Endothelial cell of umbilical vein (primary cell): ENCODE measurements at regions not wholly inside any gene's neighbourhood (a gene's known extent, or its start where the extent isn't known, plus 50 kb on each side); places are given as distances from the start of the nearest gene placed in this dataset.

ENCODE experiments used
- EZH2 ChIP-seq: IDR thresholded peaks from 2 replicates; pipeline ENCODE4 v1.6.1; 2012; ENCODE audit warnings: borderline replicate concordance, low read depth, mild to moderate bottlenecking, moderate library complexity, low read length, inconsistent platforms; ENCODE audit not compliant: severe bottlenecking
- FOS ChIP-seq: IDR thresholded peaks from 2 replicates; pipeline ENCODE4 v1.6.1; 2011; ENCODE audit warnings: mild to moderate bottlenecking, low read length, moderate library complexity, borderline replicate concordance; ENCODE audit not compliant: insufficient read depth
- JUN ChIP-seq: IDR thresholded peaks from 2 replicates; pipeline ENCODE4 v1.6.1; 2011; ENCODE audit warnings: borderline replicate concordance, low read depth; ENCODE audit not compliant: insufficient read length, insufficient read depth
- MYC ChIP-seq: IDR thresholded peaks from one replicate; pipeline ENCODE4 v1.6.1; 2011; ENCODE audit warnings: mild to moderate bottlenecking, low read depth, low read length
- POLR2A ChIP-seq: IDR thresholded peaks from 2 replicates; pipeline ENCODE4 v1.6.1; 2012; ENCODE audit warnings: low read depth, mild to moderate bottlenecking, control low read depth, low read length
- POLR2AphosphoS5 ChIP-seq: IDR thresholded peaks from 2 replicates; pipeline ENCODE4 v1.6.1; 2012; ENCODE audit warnings: low read depth, mild to moderate bottlenecking, control low read depth, low read length, moderate library complexity; ENCODE audit not compliant: insufficient read depth
- TF ChIP-seq, protein P1 (sequence below), 2 donors: IDR thresholded peaks; 1 replicate in 1 of 2; 2 replicates in 1 of 2; pipeline ENCODE4 v1.5.1; 2011; ENCODE audit warnings: low read length in 2 of 2, mild to moderate bottlenecking in 2 of 2, moderate library complexity in 2 of 2, control low read depth in 1 of 2, inconsistent platforms in 1 of 2, low read depth in 1 of 2; ENCODE audit not compliant: insufficient read depth in 1 of 2; ENCODE audit errors: extremely low read depth in 1 of 2

DNA sequence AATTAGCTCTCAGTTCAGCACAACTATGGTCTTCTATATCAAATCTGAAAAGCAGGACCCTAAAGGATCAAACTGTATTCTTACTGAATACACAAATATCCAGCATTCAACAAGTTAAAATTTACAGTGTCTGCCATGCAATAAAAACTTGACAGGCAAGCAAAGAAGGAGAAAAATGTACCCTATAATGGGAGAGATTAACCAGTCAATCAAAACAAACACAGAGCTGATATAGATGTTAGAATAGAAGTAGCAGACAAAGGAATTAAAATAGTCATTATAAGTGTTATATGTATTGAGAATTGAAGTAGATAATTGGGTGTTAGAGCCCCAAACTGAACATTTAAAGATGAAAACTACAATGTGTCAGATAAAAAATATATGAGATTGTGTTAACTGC, 914.9 kb downstream of the EPHA7 start:
- TF ChIP-seq POLR2A = no peak
- TF ChIP-seq, protein P1, sequence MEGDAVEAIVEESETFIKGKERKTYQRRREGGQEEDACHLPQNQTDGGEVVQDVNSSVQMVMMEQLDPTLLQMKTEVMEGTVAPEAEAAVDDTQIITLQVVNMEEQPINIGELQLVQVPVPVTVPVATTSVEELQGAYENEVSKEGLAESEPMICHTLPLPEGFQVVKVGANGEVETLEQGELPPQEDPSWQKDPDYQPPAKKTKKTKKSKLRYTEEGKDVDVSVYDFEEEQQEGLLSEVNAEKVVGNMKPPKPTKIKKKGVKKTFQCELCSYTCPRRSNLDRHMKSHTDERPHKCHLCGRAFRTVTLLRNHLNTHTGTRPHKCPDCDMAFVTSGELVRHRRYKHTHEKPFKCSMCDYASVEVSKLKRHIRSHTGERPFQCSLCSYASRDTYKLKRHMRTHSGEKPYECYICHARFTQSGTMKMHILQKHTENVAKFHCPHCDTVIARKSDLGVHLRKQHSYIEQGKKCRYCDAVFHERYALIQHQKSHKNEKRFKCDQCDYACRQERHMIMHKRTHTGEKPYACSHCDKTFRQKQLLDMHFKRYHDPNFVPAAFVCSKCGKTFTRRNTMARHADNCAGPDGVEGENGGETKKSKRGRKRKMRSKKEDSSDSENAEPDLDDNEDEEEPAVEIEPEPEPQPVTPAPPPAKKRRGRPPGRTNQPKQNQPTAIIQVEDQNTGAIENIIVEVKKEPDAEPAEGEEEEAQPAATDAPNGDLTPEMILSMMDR (IDR thresholded peaks at IDR 0.05; ENCODE audit: extremely low read depth in 1 of 2, insufficient read depth in 1 of 2, low read depth in 1 of 2, low read length in 2 of 2) = no peak
- no peak for TF ChIP-seq EZH2
- TF ChIP-seq POLR2AphosphoS5 = no peak
- no peak for TF ChIP-seq FOS
- TF ChIP-seq JUN = no peak
- TF ChIP-seq MYC = no peak
